Loucy (cell line): ENCODE measurements at regions not wholly inside any gene's neighbourhood (a gene's known extent, or its start where the extent isn't known, plus 50 kb on each side); places are given as distances from the start of the nearest gene placed in this dataset.
"Not testable (repeated sequence)": the region's sequence is repeated elsewhere in the genome, so short reads cannot be mapped to it uniquely, and the experiment has no call there.

Experiments used
- H2AFZ ChIP-seq: fragments of 200-600 bp; sonication (generic); 2 replicates; pipeline ENCODE4 v1.6.0; 2016; ENCODE audit warnings: antibody characterized with exemption, mild to moderate bottlenecking, low read length, moderate library complexity
- H3F3A ChIP-seq: fragments of 200-600 bp; 2 replicates; pipeline ENCODE4 v1.6.0; 2016; ENCODE audit warnings: antibody characterized with exemption, low read depth, mild to moderate bottlenecking
- H3K27me3 ChIP-seq: fragments of 200-600 bp; sonication (generic); 2 replicates; pipeline ENCODE4 v1.6.1; 2014; ENCODE audit warnings: low read length, mild to moderate bottlenecking; ENCODE audit not compliant: insufficient read depth, poor library complexity, severe bottlenecking
- H3K36me3 ChIP-seq: fragments of 200-600 bp; sonication (generic); 2 replicates; pipeline ENCODE4 v1.6.1; 2016; ENCODE audit warnings: low read length; ENCODE audit not compliant: insufficient read depth
- H3K4me1 ChIP-seq: fragments of 200-600 bp; sonication (generic); 2 replicates; pipeline ENCODE4 v1.5.1; 2014; ENCODE audit warnings: low read length, mild to moderate bottlenecking; ENCODE audit not compliant: insufficient read depth, poor library complexity, severe bottlenecking
- H3K4me2 ChIP-seq: fragments of 200-600 bp; sonication (generic); 2 replicates; pipeline ENCODE4 v1.6.0; 2014; ENCODE audit warnings: antibody characterized with exemption, low read length, low read depth, mild to moderate bottlenecking; ENCODE audit not compliant: poor library complexity, severe bottlenecking
- H3K4me3 ChIP-seq: fragments of 200-600 bp; sonication (generic); 2 replicates; pipeline ENCODE4 v1.5.1; 2014; ENCODE audit warnings: low read length, mild to moderate bottlenecking, mixed read lengths; ENCODE audit not compliant: poor library complexity, severe bottlenecking
- H3K79me2 ChIP-seq: fragments of 200-600 bp; sonication (generic); 2 replicates; pipeline ENCODE4 v1.6.1; 2014; ENCODE audit warnings: low read length; ENCODE audit not compliant: insufficient read depth
- H3K9ac ChIP-seq: fragments of 200-600 bp; sonication (generic); 2 replicates; pipeline ENCODE4 v1.6.0; 2014; ENCODE audit warnings: mild to moderate bottlenecking, low read depth, low read length, moderate library complexity; ENCODE audit not compliant: poor library complexity, severe bottlenecking
- H3K9me2 ChIP-seq: fragments of 200-600 bp; sonication (generic); replicated peaks from 2 replicates; pipeline ENCODE4 v1.6.1; 2016; ENCODE audit warnings: low read depth, low read length, mixed read lengths
- H3K9me3 ChIP-seq: fragments of 200-600 bp; sonication (generic); 2 replicates; pipeline ENCODE4 v1.6.1; 2014; ENCODE audit warnings: mild to moderate bottlenecking, antibody characterized with exemption, low read length, low read depth; ENCODE audit not compliant: insufficient read depth
- H4K20me1 ChIP-seq: fragments of 200-600 bp; sonication (generic); 2 replicates; pipeline ENCODE4 v1.6.0; 2014; ENCODE audit warnings: antibody characterized with exemption, low read length, mild to moderate bottlenecking; ENCODE audit not compliant: insufficient read depth, poor library complexity, severe bottlenecking
- EZH2phosphoT487 ChIP-seq: fragments of 200-600 bp; IDR thresholded peaks from 2 replicates; pipeline ENCODE4 v1.6.1; 2018; ENCODE audit warnings: antibody characterized with exemption, mild to moderate bottlenecking, moderate library complexity, borderline replicate concordance
- TF ChIP-seq, protein P1 (sequence below): fragments of 200-600 bp; sonication (generic); conservative IDR thresholded peaks from 2 replicates; pipeline ENCODE4 v1.5.1; 2014; ENCODE audit warnings: mild to moderate bottlenecking, antibody characterized with exemption, low read length

DNA sequence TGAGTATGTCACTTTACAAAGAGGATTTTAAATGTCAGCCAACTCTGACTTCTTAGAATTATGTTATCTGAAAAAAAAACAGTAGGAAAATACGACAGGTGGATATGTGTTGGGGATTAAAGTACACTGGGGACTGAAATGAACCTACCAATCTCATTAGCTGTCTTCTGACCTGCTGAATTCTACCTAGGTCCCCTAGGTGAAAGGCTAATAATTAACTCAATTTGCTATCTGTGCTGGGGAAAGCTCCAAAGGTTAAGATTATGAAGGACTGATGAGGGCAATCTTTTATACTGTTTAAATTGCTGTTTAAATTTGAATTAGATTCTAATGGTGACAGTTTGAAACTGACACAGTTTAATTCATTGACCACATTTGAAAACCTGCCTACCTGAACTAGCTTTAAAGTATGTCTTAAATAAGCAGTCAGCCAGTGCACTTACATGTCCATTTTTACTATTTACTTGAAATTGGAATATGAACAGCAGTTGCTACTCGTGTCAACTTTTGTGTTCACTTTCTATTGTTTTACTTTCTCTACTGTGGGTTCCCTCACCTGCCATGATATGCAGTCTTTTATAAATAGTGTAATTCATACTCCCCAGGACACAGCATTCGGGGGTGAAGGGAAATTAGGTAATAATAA lies 977.3 kb downstream of the C4orf33 start:
- no peaks in the 10 kb centered on the region for H3K79me2 ChIP-seq
- no peaks in the 10 kb centered on the region for H3K36me3 ChIP-seq
- no peak overlapping the region for H3K4me3 ChIP-seq
- no peak overlapping the region for H3K4me2 ChIP-seq
- no peak for TF ChIP-seq EZH2phosphoT487
- TF ChIP-seq, protein P1, sequence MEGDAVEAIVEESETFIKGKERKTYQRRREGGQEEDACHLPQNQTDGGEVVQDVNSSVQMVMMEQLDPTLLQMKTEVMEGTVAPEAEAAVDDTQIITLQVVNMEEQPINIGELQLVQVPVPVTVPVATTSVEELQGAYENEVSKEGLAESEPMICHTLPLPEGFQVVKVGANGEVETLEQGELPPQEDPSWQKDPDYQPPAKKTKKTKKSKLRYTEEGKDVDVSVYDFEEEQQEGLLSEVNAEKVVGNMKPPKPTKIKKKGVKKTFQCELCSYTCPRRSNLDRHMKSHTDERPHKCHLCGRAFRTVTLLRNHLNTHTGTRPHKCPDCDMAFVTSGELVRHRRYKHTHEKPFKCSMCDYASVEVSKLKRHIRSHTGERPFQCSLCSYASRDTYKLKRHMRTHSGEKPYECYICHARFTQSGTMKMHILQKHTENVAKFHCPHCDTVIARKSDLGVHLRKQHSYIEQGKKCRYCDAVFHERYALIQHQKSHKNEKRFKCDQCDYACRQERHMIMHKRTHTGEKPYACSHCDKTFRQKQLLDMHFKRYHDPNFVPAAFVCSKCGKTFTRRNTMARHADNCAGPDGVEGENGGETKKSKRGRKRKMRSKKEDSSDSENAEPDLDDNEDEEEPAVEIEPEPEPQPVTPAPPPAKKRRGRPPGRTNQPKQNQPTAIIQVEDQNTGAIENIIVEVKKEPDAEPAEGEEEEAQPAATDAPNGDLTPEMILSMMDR: no peak
- H2AFZ ChIP-seq: no peak overlapping the region
- H3K27me3 ChIP-seq: no peaks in the 10 kb centered on the region
- H3F3A ChIP-seq: no peaks in the 10 kb centered on the region
- H3K9ac ChIP-seq: no peak overlapping the region
- no peaks in the 10 kb centered on the region for H3K4me1 ChIP-seq
- no peaks in the 10 kb centered on the region for H4K20me1 ChIP-seq
- no peaks in the 10 kb centered on the region for H3K9me2 ChIP-seq
- no peaks in the 10 kb centered on the region for H3K9me3 ChIP-seq

DNA sequence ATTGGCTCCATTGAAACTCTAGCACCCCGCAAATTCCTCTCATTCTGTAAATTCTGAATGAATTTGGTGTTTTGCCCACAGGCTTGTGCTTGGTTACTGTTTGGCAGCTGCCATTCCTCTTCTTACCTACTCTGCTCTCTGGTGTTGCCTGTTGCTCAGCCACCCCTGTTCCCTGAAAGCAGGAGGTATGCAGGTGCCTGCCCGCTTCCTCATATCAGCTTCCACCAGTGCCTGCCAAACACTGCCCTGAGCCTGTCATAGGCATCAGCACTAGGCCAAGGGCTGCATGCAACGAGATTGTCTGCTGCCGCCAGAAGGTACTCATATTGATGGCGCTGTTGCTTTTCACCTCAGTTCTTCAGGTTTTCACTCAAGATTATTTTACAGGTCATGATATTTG lies 978.1 kb downstream of the C4orf33 start:
- H3K9me2 ChIP-seq: no peaks in the 10 kb centered on the region
- H3K9ac ChIP-seq: no peak overlapping the region
- no peaks in the 10 kb centered on the region for H3K79me2 ChIP-seq
- no peaks in the 10 kb centered on the region for H3K36me3 ChIP-seq
- no peak overlapping the region for H2AFZ ChIP-seq
- H3K27me3 ChIP-seq: no peaks in the 10 kb centered on the region
- H3F3A ChIP-seq: no peaks in the 10 kb centered on the region
- TF ChIP-seq EZH2phosphoT487: no peak
- TF ChIP-seq, protein P1: no peak
- no peak overlapping the region for H3K4me2 ChIP-seq
- H3K9me3 ChIP-seq: no peaks in the 10 kb centered on the region
- H4K20me1 ChIP-seq: no peaks in the 10 kb centered on the region
- H3K4me3 ChIP-seq: no peak overlapping the region
- no peaks in the 10 kb centered on the region for H3K4me1 ChIP-seq

DNA sequence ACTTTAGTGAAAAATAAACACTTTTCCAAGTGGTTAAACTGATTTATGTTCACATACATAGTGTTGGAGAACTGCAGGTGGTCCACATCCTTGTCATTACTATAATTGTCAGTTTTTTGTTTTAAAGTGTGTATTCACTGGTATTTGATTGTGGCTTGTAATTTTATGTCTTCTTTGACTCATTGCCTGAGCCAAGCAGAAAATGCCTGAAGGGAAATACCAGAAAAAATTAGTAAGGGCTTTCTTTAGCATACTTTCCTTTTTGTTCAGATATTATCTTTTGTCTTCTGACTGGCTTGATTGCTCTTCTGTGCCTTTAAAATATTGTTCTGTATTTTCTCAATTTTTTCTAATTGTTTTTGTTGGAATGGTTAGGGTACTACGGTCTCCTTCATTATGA lies 981.3 kb downstream of the C4orf33 start:
- no peaks in the 10 kb centered on the region for H3K36me3 ChIP-seq
- no peaks in the 10 kb centered on the region for H4K20me1 ChIP-seq
- H3K4me1 ChIP-seq: no peaks in the 10 kb centered on the region
- H3K9me2 ChIP-seq: no peaks in the 10 kb centered on the region
- H3K9ac ChIP-seq: no peak overlapping the region
- H3K79me2 ChIP-seq: no peaks in the 10 kb centered on the region
- no peaks in the 10 kb centered on the region for H3K27me3 ChIP-seq
- H2AFZ ChIP-seq: no peak overlapping the region
- no peak for TF ChIP-seq EZH2phosphoT487
- TF ChIP-seq, protein P1: no peak
- no peaks in the 10 kb centered on the region for H3K9me3 ChIP-seq
- no peaks in the 10 kb centered on the region for H3F3A ChIP-seq
- H3K4me2 ChIP-seq: no peak overlapping the region
- H3K4me3 ChIP-seq: no peak overlapping the region

DNA sequence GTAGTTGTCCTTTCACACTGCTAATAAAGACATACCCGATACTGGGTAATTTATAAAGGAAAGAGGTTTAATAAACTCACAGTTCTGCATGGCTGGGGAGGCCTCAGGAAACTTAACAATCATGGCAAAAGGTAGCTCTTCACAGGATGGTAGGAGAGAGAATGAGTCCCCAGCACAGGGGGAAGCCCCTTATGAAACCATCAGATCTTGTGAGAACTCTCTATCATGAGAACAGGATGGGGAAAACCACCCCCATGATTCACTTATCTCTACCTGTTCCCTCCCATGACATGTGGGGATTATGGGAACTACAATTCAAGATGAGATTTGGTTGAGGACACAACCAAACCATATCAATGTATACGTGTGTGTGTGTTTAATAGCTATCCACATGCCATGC lies 983.1 kb downstream of the C4orf33 start:
- H3K4me3 ChIP-seq, H3K79me2 ChIP-seq, H2AFZ ChIP-seq, H3K9me2 ChIP-seq, H3K4me2 ChIP-seq, H3F3A ChIP-seq, H3K9ac ChIP-seq, H3K4me1 ChIP-seq, H3K9me3 ChIP-seq, H3K27me3 ChIP-seq, H3K36me3 ChIP-seq, H4K20me1 ChIP-seq: not testable (repeated sequence)
